ENCODE measurements at regions not wholly inside any gene's neighbourhood (a gene's known extent, or its start where the extent isn't known, plus 50 kb on each side); places are given as distances from the start of the nearest gene placed in this dataset.
"Not testable (repeated sequence)": the region's sequence is repeated elsewhere in the genome, so short reads cannot be mapped to it uniquely, and the experiment has no call there.

DNA sequence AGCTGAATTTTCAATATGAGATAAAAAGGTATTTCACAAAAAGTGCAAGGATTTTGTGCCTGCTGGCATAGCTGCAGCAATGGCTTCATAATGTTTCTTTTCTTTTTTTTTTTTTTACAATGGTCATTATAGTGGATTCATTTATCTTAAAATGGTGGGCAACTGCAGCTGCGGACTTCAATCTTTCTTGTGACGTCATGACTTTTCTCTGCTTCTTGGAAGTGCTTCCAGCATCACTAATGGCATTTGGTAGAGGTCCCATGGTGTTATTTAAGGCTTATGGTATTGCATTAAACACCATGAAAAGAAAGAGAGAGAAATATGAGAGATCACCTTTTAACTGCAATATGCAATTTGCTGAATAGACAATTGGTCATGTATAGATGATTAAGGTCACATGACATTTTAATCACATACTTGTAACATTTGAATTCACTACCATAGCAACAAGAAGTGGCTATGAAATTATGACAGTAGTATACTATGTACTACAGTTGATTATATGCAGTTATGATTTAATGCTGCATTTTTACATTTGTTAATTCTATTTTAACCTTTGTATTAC lies 684.0 kb upstream of the AADAT start:
- DNase-seq, result no peak

DNA sequence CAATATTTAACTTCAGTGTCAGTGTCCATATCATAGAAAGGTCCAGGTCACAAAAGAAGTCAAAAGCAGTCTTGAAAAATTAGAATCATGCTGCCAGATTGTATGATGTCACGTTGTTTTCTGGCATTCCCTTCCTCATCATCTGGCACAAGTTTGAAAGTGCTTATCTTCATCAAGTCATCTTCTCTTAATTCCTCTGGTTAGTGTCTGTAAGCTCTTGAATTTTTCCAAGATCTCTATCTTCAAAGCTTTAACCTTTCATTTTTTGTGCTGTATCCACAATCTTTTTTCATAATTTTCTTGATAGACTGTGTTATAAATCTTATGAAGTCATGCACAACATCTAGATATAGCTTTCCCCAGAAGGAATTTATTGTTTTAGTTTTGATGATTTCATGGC lies 682.7 kb upstream of the AADAT start:
- no peak for DNase-seq

DNA sequence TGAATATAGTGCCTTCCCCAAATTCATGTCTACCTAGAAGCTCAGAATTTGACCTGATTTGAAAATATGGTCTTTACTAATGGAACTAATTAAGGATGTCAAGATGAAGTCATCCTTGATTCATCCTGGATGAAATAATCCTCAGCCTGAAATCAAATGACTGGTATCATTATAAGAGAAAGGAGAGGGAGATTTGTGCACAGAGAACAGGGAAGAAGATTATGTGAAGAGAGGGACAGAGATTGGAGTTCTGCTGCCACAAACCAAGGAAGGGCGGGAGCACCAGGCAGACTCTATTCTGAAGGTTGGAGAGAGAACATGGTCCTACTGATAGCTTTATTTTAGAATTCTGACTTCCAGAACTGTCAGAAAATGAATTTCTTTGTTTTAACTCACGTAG lies 680.9 kb upstream of the AADAT start:
- DNase-seq, result no peak

DNA sequence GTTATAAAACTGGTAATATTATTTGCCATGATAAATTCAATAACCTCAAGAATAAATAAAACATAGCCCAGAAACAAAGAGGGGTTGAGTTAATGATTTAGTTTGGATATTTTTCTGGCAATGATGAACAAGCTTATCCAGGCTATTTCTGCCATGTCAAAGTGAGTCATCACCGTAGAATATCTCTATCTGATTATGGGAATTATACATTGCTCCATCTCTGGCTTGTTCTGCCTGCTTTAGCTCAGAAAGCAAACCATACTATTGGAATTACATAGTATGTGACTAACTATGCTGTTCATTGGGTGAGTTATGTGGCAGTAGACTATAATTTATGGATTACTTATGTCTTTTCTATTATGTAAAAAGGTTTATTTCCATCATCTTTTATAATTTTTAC lies 680.1 kb upstream of the AADAT start:
- no peak for DNase-seq

DNA sequence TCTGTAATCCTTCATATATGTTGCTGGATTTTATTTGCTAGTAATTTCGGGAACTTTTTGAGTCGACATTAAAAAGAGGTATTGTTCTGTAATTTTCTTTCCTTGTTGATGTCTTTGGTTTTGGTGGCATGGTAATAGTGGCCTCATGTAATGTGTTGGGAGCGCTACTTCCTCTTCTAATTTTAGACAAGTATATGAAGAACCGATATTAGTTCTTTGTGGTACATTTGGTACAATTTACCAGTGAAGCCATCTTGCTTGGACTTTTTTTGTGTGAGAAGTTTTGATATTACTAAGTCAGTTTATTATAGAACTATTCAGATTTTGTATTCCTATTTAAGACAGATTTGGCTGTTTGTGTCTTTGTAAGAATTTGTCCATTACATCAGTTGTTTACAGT lies 669.2 kb upstream of the AADAT start:
- no peak for DNase-seq

DNA sequence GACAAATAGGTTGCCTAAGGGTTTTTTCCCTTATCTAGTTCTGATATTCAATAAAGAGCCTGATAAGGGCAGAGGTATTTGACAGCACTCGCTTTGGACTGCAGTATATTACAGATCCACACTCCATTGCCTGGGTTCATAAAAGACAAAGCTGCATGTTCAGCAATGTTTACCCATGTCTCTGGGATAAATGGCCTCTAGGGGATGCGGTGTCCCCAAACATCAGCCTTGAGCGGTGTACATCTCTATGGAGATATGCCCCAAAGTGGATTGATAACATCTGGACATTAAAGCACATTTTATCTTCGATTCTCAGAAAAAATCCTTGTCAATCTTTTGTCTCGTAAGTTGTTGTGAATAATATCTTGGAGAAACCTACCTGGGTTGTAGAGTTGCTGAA lies 660.8 kb upstream of the AADAT start:
- no peak for DNase-seq

DNA sequence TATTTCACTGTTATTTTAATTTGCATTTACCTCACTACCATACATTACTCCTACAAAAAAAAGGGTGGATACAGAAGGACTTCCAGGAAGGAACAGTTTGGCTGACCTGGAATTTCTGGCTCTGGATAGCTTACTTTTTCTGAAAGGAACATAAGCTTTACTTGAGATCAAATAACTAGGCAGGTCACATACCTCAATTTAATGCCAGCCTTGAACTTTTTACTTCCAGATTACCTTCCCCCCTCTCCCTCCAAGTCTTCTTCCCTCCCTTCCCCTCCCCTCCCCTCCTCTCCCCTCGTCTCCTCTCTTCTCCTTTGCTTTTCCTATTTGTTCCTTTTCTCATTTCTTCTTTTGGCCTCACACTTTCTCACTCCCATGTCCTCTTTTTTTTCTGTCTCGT lies 659.2 kb upstream of the AADAT start:
- DNase-seq, result no peak

DNA sequence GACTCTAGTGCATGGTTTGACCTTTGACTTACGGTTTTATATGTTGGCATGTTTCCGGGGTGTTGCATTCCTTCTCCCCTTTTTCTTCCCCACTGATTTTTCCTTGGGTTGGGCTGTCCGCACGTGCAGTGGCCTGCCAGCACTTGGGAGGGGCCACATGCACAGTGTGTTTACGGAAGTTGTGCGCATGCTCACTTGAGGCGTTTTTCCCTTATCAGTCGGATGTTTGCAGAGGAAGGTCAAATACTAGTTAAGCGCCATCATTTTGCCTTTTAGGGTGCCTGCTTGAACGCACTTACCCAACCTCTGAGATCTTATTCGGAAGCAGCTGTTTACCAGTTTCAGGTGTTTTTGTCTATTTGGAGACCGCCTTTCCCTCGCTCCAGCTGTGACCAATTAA lies 653.9 kb upstream of the AADAT start:
- DNase-seq, result no peak

DNA sequence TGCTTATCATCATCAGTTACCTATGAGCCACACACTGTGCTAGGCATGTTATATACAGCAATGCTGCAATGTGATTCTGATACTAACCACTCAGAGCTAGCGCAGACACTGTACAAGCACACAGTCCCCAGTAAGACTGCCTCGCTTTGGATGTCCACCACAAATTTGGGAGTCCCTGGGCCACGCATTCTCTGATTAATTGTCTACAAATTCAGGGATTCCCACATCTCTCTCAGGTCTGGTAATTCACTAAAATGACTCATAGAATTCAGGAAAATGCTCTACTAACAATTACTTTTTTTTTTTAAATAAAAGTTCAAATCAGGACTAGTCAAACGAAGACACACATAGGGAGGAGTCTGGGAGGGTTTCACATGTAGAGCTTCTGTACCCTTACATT lies 652.1 kb upstream of the AADAT start:
- no peak for DNase-seq

DNA sequence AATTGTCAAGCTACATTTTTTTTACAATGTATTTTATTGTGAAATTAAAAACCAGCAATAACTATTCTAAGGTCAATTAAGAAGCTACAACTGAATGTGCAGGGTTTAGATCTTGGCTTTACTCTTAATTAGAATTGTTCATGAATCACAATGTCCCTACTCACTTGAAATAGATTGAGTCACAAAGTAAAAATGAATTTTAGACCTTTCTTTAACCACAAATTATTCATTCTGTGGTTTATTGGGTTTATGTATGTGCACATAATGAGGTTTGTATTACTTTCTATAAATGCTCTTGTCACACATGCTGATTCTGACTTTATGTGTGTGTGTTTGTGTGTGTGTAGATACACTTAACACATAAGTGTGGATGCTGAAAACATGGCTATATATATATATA lies 647.0 kb upstream of the AADAT start:
- DNase-seq, result no peak

DNA sequence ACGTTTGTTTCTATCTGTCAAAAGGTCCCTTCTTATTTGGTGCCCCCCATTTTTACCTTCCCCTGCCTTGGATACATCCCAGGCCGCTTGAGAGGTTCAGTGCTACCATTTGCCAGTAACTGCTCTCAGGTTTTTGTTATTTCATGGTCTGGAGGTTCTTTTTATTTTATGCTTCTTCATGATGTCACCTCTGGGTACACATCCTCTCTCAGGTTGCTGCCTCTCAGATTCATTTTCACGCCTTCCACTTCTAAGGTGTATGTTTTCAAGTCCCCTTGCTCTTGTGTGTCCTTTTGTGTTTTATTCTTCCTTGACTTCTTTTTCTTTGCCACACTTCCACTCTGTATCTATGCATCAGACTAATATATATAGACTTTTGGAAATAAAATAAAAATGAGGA lies 640.1 kb upstream of the AADAT start:
- no peak for DNase-seq

DNA sequence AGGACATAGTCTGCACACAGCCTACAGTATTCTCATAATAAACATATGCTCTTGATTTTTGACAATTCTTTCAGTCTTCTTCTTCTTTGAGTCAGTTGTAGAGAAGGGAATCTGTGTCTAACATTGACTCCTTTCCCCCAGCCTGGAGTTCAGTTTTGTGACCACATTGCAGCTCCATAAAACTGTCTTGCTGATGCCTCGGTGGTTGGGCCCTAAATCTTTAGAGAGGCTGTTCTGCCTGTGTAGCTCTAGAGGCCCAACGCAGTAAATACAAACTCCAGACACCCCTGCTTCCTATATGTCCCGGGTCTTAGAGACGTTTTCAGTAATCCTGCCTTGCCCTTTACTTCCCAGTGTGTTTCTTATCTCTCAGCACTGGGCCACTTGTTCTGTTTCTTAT lies 639.5 kb upstream of the AADAT start:
- no peak for DNase-seq

DNA sequence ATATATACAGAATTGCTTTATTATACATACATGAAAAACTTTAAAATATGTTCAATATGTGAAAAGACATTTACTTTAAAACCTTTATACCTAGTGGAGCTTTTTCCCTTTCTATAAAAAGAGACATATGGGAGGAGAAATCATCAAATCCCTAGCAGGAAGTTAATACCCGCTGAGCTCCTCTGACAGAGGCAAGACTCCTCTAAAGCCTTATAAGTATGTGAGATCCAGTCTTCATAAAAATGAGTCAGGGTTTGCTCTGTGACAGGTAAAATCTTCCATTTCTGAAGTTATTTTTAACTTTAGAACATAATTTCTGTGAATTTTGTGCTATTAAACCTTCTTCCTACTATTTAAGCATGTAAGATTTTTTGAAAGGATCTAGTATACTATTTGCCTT lies 634.4 kb upstream of the AADAT start:
- DNase-seq, result no peak

DNA sequence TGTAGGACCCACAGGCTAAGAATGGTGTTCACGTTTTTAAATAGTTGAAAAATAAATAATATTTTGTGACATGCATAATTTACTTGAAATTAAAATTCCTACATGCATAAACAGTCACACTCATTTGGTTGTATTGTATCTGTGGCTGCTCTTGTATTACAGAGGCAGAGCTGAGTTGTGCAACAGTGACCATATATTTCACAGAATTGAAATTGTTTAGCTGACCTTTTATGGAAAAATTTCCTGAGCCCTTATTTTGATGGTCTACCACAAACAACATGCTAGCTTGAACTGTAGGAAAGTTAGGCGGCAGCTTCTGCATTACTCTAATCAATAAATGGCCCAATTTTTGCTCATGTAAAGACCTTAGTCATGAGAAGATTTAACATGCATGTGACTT lies 633.4 kb upstream of the AADAT start:
- DNase-seq, result no peak

DNA sequence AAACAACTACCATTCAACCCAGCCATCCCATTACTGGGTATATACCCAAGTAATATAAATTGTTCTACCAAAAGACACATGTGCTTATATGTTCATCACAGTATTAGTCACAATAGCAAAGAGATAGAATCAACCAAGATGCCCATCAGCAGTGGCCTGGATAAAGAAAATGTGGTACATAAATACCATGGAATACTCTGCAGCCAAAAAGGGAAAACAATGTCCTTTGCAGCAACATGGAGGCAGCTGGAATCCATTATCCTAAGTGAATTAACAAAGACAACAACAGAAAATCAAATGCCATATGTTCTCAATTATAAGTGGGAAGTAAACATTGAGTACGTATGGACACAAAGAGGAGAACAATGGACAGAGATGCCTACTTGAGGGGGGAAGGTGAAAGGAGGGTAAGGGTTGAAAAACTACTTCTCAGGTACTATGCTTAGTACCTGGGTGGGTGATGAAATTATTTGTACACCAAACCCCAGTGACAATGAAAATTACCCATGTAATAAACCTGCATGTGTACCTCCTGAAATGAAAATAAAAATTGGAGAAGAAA lies 632.1 kb upstream of the AADAT start:
- DNase-seq, result no peak

DNA sequence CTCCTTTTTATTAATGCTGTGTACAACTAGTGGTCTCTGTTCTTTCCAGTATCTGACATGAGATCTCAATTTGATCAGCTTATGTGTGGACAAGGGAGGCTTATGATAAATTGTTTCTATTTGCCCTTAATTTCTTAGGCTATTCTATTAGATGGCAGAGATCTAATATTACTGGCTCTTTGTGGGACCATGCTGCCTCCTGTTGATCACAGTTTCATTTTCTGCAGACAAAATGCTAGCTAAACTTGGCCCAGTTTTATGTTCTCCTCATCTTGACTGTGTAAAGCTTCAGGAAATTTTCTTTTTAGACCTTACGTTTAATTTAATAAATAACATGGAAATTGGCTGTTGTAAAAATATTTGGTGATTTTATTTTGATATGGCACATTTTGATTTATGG lies 627.1 kb upstream of the AADAT start:
- DNase-seq, result no peak

DNA sequence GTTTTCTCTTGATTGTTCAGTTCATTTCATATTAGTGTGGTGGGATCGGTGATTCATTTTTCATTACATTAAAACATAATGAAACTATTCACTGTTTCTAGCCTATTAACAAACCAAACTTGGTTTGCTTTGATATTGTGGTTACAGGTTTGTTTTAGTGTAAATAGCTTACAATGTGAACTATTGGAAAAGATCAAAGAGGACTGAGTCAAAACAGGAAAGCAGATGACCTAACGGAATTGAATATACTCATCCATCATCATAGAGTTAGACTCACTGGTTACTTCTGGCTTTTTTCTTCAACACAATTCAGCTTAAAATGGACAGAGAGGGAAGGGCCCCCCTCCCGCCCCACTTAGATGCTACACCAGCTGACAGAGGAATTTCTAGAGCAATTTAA lies 616.2 kb upstream of the AADAT start:
- DNase-seq, result no peak

DNA sequence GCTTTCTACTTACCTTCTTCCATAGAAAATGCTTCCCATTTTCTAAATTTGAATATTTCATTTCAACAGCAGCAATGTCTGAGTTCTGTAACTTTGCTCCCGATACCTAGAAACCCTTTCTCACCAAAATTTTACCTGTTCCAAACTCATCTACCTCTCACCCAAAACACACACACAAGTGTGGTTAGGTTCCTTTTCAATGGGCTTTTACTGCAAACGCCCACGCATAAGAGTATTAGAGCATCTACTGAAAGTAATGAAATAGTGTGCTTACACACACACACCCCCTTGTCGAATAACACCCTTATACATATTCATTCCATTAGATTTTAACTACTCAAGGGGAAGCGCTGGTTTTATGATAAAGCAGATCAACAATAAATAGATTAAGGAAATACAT lies 610.3 kb upstream of the AADAT start:
- no peak for DNase-seq

DNA sequence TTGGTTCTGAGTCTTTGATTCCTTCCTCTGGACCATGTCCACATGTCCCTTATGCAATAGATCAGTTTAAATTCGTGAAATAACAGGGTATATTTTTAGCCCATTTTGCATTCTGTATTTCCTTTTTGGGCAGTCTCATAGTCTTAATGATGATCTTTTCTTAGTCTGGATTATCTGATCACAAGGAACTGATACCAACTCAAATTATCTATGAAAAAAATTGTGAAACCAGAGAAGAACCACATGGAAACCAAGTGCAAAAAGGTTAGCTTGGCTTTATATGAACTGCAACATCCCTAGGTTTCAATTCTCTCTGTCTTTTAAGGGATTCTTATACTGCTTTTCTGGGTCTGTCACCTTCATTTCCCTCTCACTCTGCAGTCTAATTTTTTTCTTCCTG lies 608.6 kb upstream of the AADAT start:
- DNase-seq, result no peak

DNA sequence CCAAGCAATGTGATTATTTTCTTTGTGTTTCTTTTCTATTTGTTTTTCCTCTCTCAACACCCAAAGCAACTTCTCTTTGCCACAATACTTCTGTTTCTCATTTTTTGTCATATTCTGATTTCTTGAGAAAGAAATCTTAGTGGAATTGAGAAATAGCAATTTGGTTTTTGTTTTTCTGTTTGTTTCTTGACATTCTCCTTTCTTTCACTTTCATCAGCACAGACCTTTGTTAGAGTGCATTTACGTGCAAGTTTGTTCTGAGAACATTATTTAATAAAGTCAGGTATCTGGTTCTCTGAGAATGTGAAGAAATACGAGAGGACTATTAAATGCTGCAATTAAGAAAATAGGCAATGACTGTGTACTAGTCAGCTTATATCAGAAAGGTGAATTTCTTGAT lies 608.1 kb upstream of the AADAT start:
- no peak for DNase-seq

DNA sequence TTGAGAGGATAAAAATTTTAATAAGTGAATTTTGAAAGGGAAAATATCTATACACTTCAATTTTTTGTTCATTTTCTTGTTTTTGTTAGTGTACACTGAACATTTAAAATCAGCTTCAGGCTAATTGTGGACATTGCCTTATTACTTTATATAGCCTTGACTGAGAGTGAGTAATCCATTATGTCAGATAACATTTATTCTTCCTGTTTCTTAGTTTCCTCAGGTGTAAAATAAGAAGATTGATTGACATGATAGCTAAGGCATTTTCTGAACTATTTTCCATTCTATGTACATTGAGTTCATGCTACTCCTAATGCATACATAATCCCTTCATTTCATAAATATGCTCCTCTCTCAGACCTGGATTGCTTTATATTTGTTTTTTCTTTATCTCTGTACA lies 607.3 kb upstream of the AADAT start:
- DNase-seq, result no peak

DNA sequence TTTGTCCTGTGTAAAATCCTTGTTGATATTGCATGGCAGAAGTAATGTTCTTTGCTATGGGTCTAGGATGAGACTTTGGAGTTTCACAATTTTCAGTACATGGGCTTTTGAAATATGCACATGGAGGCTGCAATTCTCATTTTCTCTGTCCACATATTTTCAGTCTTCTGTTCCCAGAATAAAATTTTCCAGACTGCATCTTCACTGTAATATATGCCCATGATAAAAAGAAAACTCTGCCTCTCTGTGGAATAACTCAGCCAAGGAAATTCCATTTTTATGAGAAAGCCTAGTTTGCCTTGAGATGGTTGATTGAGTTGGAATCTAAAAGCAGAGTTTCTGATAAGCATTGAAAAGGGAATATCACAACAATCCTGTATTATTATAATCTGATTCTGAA lies 601.4 kb upstream of the AADAT start:
- DNase-seq, result no peak

DNA sequence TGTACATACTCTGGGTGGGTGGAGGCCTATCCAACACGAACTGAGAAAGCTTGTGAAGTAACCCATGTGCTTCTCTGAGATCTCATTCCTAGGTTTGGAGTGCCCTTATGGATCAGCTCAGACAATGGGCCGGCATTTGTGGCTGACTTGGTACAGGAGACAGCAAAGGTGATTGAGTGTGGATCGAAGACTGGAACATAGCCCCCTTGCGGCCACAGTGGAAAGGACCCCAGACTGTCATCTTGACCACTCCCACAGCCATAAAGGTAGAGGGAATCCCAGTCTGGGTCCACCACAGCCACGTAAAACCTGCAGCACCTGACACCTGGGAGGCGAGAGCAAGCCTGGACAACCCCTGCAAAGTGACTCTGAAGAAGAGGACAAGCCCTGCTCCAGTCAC lies 598.0 kb upstream of the AADAT start:
- no peak for DNase-seq

DNA sequence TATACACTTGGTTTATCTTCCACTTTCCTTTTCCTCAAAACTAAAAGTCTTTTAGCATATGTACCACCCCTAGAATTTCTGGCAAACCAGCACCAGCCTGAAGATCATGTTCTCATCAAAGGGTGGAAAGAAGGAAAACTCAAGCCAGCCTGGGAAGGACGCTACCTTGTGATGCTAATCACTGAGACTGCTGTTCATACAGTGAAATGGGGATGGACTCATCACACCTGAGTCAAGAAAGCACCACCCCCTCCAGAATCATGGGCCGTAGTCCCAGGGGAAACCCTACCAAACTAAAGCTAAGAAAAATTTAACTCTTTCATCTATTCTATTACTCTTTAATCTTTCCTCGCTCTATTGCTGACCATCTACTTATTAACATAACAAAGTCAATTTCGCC lies 595.9 kb upstream of the AADAT start:
- not testable (repeated sequence) for DNase-seq

DNA sequence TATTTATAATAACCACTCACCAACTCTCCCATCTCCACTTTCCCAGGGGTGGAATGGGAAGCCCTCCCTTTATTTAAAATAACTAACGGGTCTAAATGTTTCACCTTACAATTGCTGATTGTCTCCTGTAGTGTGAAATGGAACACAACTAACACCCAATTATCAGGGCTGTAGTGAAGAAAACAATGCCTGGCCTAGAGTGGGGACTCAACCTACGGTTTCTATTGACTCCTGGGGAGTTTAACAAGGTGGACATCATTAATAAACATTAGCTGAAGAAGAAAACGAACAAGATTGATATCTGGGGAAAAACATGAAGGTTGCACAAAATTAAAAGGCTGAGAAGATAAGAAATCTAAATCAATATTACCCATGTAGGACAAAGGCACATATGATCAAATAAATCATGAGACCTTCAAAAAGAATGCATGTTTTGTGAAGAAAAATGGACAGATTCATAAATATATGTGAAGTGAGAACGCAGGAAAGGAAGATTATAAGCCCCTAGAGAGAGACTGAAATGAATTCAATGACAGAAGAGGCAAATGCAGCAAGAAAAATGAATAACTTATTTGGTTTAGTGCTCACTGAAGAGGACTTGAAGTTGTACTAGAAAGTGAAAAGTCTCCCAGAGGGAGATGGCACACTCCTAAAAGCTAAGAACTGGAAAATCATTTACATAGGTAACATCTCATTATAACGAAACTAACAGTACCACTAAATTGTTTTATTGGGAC lies 593.0 kb upstream of the AADAT start:
- no peak for DNase-seq
